Psoas muscle (tissue), 7 donors: ENCODE measurements at regions not wholly inside any gene's neighbourhood (a gene's known extent, or its start where the extent isn't known, plus 50 kb on each side); places are given as distances from the start of the nearest gene placed in this dataset.

Experiments used
- ATAC-seq, 4 donors: fragments of 200-7000 bp; cut with Tn5 transposase; one replicate each; pipeline ENCODE4 v1.9.1; 2020; ENCODE audit warnings: moderate library complexity in 3 of 4, mild to moderate bottlenecking in 2 of 4
- DNase-seq, 2 donors: peaks; one replicate each; pipeline ENCODE4 v3.0.0-alpha.2; 2020
- H3K27ac ChIP-seq: fragments of 200-600 bp; one replicate; pipeline ENCODE4 v1.8.0; 2022
- H3K27me3 ChIP-seq, 3 donors: fragments of 200-600 bp in 1 of 3; one replicate each; pipeline versions ENCODE4 v1.6.1 to v1.8.0; 2013 to 2022; ENCODE audit warnings: low read length in 2 of 3, mild to moderate bottlenecking in 2 of 3, moderate library complexity in 1 of 3; ENCODE audit not compliant: insufficient read depth in 3 of 3
- H3K36me3 ChIP-seq, 2 donors: fragments of 200-600 bp in 1 of 2; one replicate each; pipeline versions ENCODE4 v1.6.1 to v1.8.0; 2013 to 2022; ENCODE audit warnings: low read depth in 1 of 2, mild to moderate bottlenecking in 1 of 2, moderate library complexity in 1 of 2; ENCODE audit not compliant: insufficient read depth in 1 of 2
- H3K4me1 ChIP-seq: fragments of 200-600 bp; one replicate; pipeline ENCODE4 v1.8.0; 2022
- H3K4me3 ChIP-seq: fragments of 200-600 bp; one replicate; pipeline ENCODE4 v1.8.0; 2022; ENCODE audit warnings: mild to moderate bottlenecking
- H3K9me3 ChIP-seq: fragments of 200-600 bp; one replicate; pipeline ENCODE4 v1.8.0; 2022
- WGBS, 3 donors: extraction: QIAGEN DNeasy Blood & Tissue Kit; methylation state at CpG; one replicate each; pipeline versions ENCODE4 v1.1.6 to v1.1.7; 2013; 5-methylcytosine and 5-hydroxymethylcytosine counted together
- intact Hi-C, 2 donors: fragments of 100-400 bp; cut with DNase I; formaldehyde crosslinking; loops; one replicate each; pipeline versions ENCODE4 v1.11.0 to v1.14.2; 2022
- TF ChIP-seq, protein P1 (sequence below): fragments of 200-600 bp; IDR thresholded peaks from one replicate; pipeline ENCODE4 v1.8.0; 2022; ENCODE audit warnings: antibody characterized with exemption
- donor health status: healthy with polysubstance abuse.
- donor health status: DM: no; HTN: no; CAD: no; lungs with moderate emphysema.
- donor health status: Bipolar disorder and iron deficiency.
- donor health status: healthy.
- donor health status: DM: yes; HTN: yes; CAD: no.
- donor health status: DM: no; HTN: no; CAD: no.
- donor health status: DM: yes; HTN: yes; CAD: no.

DNA sequence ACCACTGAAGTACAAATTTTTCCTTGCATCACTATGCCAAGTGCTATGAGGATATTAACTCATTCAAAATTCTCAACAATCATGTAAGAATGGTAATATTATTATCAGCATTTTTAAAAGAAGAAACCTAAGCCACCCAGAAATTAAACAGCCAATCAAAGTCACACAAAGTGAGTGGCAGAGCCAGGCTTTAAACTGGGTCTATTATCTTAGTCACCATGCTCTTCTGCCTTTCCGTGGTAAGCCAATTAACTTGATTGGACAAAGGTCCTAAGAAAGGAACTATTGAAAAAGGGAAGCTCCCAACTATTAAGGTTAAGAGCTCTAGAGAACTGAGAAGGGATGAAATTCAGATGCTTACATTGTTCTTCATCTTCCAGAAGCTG lies 111.5 kb downstream of the ASB9 start:
- Histone ChIP-seq H3K27ac (no peak overlapping the region), H3K4me3 (no peak overlapping the region)
- no peak for ATAC-seq

DNA sequence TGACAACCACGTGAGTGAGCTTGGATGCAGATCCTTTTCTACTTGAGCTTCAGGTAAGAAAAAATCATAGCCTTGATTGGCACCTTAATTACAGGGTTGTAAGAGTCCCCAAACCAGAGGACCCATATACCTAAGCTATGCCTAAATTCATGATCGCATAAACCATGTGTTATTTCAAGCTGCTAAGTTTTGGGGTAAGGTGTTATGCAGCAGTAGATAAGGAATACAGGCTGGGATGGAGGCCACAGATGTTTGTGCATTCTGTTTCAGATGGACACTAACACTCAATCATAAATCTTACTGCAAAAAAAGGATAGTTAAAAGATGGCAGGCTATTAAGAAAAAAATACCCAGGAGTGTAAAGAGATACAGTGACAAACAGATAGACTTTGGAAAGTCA lies 112.3 kb downstream of the ASB9 start:
- no peaks in the 10 kb centered on the region for H3K9me3 ChIP-seq
- ATAC-seq (no peak), DNase-seq (no peak)
- H3K27me3 ChIP-seq = peaks cover 0 to 23% (median 0%) of the 10 kb centered on the region in 3 donors
- 70 to 97% (median 91%) methylated on average over 2 of the region's 2 CpGs for WGBS, 3 donors
- no peak overlapping the region for H3K27ac ChIP-seq
- intact Hi-C loops = no loop called here
- H3K36me3 ChIP-seq = no peaks in the 10 kb centered on the region
- TF ChIP-seq, protein P1, sequence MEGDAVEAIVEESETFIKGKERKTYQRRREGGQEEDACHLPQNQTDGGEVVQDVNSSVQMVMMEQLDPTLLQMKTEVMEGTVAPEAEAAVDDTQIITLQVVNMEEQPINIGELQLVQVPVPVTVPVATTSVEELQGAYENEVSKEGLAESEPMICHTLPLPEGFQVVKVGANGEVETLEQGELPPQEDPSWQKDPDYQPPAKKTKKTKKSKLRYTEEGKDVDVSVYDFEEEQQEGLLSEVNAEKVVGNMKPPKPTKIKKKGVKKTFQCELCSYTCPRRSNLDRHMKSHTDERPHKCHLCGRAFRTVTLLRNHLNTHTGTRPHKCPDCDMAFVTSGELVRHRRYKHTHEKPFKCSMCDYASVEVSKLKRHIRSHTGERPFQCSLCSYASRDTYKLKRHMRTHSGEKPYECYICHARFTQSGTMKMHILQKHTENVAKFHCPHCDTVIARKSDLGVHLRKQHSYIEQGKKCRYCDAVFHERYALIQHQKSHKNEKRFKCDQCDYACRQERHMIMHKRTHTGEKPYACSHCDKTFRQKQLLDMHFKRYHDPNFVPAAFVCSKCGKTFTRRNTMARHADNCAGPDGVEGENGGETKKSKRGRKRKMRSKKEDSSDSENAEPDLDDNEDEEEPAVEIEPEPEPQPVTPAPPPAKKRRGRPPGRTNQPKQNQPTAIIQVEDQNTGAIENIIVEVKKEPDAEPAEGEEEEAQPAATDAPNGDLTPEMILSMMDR = no peak
- no peak overlapping the region for H3K4me3 ChIP-seq
- H3K4me1 ChIP-seq = no peaks in the 10 kb centered on the region

More for the DNA sequence above, 111.5 kb downstream of the ASB9 start:
- TF ChIP-seq, protein P1 = no peak
- Histone ChIP-seq H3K9me3 (no peaks in the 10 kb centered on the region), H3K27me3 (peaks cover 0 to 19% (median 0%) of the 10 kb centered on the region in 3 donors), H3K4me1 (no peaks in the 10 kb centered on the region), H3K36me3 (no peaks in the 10 kb centered on the region)
- intact Hi-C loops = no loop called here
- DNase-seq = no peak
- 48 to 93% (median 66%) methylated on average over 1 of the region's 1 CpG for WGBS, 3 donors

DNA sequence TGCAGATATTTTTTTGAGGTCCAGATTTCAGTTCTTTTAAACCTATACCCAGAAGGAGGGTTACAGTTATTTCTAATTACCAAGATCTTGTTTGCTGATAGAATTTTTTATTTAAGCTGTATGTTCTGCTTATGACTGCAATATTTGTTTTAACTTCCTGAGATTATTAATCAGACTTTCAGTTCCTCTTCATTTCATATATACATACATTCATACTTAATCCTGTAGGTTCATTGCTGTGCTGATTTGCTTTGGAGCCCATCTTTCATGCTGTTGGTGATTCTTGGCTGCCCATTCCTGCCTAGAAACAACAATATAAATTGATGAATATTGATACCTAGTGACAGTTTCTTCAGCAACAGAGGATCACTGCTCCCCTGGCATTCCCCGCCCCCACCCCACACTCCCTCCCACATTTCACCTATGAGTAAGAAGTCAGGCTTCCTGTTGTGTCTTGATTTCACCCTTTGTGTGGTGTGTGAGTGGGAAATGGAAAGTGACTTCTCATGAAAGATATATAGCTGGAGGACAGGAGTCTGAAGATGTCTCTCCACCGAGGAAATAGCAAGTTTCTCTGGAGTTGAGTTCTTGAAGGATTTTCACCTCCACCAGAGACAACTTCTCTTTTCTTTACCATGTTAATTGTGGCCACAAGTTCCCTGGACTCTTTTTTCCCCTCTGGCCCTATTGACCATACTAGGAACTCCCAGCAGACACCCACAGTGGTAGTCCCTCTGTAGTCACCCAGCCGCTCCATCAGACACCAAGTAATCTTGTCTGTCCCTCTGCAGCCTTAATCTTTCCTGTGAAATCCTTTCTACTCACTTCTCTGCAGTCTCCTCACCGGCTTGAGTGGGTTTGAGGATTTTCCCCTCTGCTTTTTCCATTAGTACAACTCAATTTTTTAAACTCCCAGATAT lies 118.4 kb downstream of the ASB9 start:
- 69 to 78% (median 77%) methylated on average over 4 of the region's 4 CpGs for WGBS, 3 donors
- Histone ChIP-seq H3K27ac (no peak overlapping the region), H3K9me3 (no peaks in the 10 kb centered on the region), H3K4me1 (no peaks in the 10 kb centered on the region), H3K4me3 (no peak overlapping the region), H3K36me3 (no peaks in the 10 kb centered on the region), H3K27me3 (peaks cover 0 to 34% (median 0%) of the 10 kb centered on the region in 3 donors)
- TF ChIP-seq, protein P1 = no peak
- ATAC-seq (no peak), DNase-seq (no peak)
- intact Hi-C loops = no loop called here

DNA sequence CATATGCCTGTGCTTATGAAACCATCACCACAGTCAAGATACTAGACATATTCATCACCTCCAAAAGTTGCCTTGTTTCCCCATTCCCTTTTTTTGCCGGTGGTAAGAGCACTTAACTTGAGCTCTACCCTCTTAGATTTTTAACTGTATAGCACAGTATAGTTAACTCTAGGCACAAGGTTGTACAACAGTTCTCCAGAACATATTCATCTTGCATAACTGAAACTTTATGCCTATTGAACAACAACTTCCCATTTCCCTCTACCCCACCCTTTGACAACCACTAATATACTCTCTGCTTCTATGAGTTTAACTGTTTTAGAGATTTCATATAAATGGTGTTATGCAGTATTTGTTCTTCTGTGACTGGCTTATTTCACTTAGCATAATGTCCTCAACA lies 119.3 kb downstream of the ASB9 start:
- TF ChIP-seq, protein P1 = no peak
- WGBS, 3 donors = 77 to 94% (median 90%) methylated on average over 1 of the region's 1 CpG
- Histone ChIP-seq H3K9me3 (no peaks in the 10 kb centered on the region), H3K27ac (no peak overlapping the region), H3K36me3 (no peaks in the 10 kb centered on the region), H3K4me3 (no peak overlapping the region), H3K4me1 (no peaks in the 10 kb centered on the region), H3K27me3 (peaks cover 0 to 27% (median 0%) of the 10 kb centered on the region in 3 donors)
- intact Hi-C loops = no loop called here
- ATAC-seq = no peak
- no peak for DNase-seq
